Epithelial cell of esophagus (primary cell): ENCODE measurements at regions not wholly inside any gene's neighbourhood (a gene's known extent, or its start where the extent isn't known, plus 50 kb on each side); places are given as distances from the start of the nearest gene placed in this dataset.
A peak's percentile ranks its signal among the peaks of the same experiment; 100 is the strongest.

Experiments
- DNase-seq: peaks from one replicate; pipeline ENCODE4 v3.0.0; 2010; ENCODE audit warnings: low read depth
- H3K4me3 ChIP-seq: 2 replicates; pipeline ENCODE4 v1.5.1; 2011; ENCODE audit warnings: mild to moderate bottlenecking, low read length, control low read depth
- CTCF ChIP-seq: IDR thresholded peaks from 2 replicates; pipeline ENCODE4 v1.5.1; 2011; ENCODE audit warnings: low read depth, mild to moderate bottlenecking, low read length, control low read depth, inconsistent platforms; ENCODE audit not compliant: insufficient read depth; ENCODE audit errors: missing control alignments

- no peak for DNase-seq
- TF ChIP-seq CTCF: no peak
- H3K4me3 ChIP-seq: no peak overlapping the region
These were observed 67.3 kb upstream of the PALS2 start for GRCh38 chr7:24505968-24506367.

DNA sequence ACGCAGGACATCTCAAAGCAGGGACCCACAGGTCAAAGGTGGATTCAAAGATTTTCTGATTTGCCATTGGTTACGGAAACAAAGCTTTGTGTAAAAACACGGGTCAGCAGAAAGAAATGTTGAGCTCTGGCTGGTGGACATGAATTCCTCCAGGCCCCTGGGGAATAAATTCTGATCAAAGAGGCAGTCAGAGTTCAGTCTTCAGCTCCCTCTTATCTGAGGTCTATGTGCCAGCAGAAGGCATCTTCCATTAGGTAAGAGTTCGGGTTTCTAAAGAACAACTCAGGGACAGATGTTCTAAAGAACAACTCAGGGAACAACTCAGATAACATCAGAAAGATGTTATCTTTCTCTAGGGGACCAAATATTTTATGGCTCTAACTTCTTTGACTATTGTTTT lies 64.9 kb upstream of the PALS2 start:
- H3K4me3 ChIP-seq: no peak overlapping the region
- no peak for DNase-seq
- TF ChIP-seq CTCF: no peak

GRCh38 chr7:24510759-24511158 lies 62.5 kb upstream of the PALS2 start:
- TF ChIP-seq CTCF: no peak
- no peak overlapping the region for H3K4me3 ChIP-seq
- DNase-seq: peak; percentile 14

DNA sequence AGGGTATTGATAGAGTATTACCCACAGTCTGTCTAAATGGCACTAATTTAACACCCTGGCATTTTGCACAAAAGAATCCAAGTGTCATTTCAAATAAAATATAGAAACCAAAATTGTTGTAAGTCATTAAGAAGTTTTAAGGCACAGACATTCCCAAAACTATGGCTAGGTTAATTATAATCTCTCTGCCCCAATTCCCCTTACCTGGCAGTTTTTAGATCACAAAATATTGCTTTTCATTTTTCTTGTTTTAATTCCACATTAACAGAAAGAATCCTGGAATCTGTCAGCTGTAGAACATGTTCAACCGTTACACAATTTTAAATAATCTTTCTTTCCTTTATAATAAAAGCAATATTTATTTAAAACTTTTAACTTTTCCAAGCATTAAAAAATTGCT lies 56.1 kb upstream of the PALS2 start:
- no peak for DNase-seq
- TF ChIP-seq CTCF: no peak
- no peak overlapping the region for H3K4me3 ChIP-seq

DNA sequence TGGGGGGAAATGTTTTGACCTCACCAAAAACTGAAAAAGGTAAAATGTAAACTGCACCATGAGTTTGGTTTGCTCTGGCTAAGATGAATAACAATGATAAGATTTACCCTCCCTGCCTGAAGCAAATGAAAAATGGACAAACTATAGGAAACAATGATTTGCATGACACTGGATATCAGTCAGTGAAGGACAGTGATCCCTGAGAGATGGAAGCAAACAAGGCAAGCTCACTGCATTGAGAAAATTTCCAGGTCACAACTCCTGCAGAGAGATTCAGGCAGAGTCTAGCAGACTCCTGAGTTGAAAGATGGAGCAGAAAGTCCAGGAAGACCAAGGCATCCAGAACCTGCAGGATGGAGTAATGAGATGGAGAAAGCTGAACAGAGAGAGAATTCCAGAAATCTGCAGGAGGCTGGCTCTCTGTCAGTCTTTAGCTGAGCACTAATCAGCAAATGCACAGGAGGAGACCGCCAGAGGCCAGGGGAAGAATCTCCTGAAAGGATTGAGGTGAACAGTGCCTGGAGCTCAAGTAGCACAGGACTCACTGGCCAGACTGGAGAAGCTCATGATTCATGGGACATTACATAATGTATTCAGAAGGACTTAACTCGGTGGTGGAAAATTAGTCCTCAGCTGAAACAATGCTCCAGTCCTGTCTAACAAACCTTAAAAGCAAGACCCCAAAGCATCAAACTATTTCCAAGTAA lies 51.2 kb upstream of the PALS2 start:
- H3K4me3 ChIP-seq: no peak overlapping the region
- peak; percentile 40 for DNase-seq
- no peak for TF ChIP-seq CTCF
